NCI-H82 treated with DMSO at 0.1 percent for 48 hours (cell line): ENCODE measurements at regions not wholly inside any gene's neighbourhood (a gene's known extent, or its start where the extent isn't known, plus 50 kb on each side); places are given as distances from the start of the nearest gene placed in this dataset.
"Not testable (repeated sequence)": the region's sequence is repeated elsewhere in the genome, so short reads cannot be mapped to it uniquely, and the experiment has no call there.

Experiments
- DNase-seq: peaks from one replicate; lab custom pipeline; 2025; ENCODE audit not compliant: unreplicated experiment; lab: John Stamatoyannopoulos, UW

DNA sequence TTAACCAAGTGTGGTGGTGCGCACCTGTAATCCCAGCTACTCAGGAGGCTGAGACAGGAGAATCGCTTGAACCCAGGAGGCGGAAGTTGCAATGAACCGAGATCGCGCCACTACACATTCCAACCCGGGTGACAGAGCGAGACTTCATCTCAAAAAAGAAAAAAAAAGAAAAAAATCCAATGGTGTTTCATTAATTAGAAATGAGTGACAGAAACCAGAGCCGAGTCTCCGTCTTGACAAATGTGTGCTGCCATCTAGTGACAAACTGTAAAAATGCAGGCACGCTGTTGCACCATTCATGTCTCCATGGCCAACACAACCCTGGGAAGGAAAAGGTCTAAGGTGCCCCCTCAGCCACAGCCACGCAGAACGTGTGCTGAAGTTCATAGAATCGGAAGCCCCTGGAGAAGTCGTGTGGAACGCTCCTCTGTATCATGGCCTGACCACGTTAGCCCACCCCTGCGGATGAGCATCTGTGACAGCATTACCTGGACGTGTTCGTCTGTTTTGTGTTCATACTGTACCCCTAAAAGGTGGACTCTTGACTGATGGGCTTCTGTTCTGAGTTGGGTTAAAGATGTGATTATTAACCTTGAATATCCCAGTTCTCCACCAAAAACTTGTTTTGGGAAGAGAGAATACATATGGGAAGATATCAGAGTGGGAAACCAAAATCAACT lies 94.9 kb downstream of the LYZL2 start:
- DNase-seq, result peak; percentile 25

- no peak for DNase-seq
These were observed 97.6 kb downstream of the LYZL2 start for GRCh38 chr10:30531751-30532530.

DNA sequence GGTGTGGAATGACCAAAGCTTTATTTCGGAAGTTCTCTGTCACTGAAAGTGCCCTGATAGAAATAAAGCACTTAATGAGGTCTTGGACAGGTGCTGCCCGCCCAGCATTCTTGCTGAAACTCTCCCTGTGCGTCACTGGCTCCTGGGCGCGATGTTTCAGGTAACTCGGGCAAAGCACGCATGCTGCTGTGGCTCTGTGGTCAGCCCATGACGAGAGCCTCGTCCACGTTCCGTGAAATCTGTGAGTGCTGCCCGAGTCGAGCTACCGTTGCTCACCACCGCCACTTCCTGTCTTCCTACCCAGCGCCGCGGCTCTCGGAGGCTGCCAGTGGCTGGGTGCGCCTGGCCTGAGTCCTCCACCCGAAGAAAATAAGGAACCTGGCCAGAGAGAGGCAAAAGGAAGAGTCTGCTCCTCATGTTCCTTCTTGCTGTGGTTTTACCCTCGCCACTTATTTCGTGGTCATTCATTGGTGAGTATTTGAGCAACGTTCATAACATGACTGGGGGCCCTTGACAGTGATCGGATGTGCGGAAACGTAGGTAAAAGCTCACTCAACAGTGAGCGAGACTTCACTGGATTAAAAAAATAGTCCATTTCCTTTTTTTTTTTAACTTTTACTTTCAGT lies 95.5 kb downstream of the MAP3K8 start:
- no peak for DNase-seq

DNA sequence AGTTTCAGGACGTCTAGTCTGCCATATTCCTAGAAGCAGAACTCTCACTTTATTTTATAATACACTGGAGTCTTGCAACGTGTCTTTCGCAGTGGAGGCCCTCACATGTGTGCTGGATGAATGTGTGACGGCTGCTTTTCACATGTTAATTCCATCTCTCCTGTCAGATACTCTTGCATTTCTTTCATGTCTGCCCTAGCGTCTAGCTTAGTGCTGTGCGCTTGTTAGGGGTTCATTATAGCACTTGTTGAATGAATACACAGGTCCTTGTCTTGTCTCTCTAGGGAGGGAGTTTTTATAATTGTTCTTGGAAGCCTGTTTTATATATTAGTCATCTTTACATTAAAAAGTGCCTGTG lies 94.4 kb downstream of the MAP3K8 start:
- DNase-seq, result no peak

DNA sequence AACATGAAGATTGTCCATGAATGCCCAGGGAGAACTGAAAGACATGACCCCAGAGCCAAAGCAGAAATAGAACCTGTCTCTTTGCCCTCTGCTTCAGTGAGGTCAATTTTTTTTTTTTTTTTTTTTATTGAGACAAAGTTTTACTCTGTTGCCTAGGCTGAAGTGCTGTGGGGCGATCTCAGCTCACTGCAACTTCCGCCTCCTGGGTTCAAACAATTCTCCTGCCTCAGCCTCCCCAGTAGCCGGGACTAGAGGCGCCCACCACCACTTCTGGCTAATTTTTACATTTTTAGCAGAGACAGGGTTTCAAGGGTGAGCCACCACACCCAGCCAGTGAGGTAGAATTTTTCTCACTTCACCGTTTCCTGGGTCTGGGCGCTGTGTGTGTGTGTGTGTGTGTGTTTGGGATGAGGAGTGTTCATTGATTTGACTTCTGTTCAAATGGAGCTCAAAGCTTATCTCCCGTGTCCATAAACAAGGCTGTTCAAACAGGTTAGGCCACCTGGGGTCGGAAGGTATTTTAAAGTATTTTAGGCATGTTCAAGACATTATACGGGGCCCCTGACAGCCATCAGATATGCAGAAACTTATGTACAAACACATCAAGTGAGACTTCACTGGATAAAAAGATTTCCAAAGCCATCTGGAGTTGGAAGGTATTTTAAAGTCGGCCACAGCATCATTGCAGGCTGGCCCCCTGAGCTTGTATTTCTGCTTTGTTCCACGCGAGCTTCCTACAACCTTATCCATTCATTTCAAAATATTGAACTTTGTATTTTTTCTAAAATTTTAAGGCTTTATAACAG lies 93.8 kb downstream of the MAP3K8 start:
- DNase-seq, result no peak

DNA sequence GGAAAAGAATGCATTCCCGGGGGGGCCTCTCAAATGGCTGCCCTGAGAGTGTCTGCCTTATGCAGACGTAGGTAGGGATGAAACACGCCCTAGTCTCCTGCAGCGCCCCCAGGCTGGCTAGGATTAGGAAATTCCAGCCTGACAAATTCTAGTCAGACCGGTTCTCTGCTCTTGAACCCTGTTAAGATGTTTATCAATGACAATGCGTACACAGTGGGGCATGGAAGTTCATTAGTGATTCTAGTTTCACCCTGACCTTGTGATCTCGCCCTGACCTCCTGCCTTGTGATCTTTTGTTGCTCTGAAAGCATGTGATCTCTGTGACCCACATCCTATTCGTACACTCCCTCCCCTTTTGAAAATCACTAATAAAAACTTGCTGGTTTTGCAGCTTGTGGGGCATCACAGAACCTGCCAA lies 88.7 kb downstream of the MAP3K8 start:
- not testable (repeated sequence) for DNase-seq

DNA sequence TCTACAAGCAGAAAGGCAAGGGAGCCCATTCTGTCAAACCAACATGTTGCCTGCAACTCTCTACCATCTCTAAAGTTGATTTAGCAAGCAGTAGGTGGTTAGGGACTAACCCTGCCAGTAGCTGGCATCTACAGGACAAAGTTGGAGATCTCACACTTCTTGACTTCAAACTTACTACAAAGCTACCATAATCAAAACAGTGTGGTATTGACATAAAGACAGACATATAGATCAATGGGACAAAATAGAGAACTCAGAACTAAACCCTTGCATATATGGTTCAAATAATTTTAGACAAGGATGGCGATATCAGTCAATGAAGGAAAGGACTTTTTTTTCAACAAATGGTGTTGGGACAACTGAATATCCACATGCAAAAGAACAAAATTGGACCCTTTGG lies 84.9 kb downstream of the MAP3K8 start:
- no peak for DNase-seq
